GM20431 (cell line): ENCODE measurements at regions not wholly inside any gene's neighbourhood (a gene's known extent, or its start where the extent isn't known, plus 50 kb on each side); places are given as distances from the start of the nearest gene placed in this dataset.

ENCODE experiments used
- in situ Hi-C: fragments of 300-500 bp; cut with MseI, MboI; formaldehyde crosslinking; loops from one replicate; pipeline ENCODE4 v1.15.0; 2020; ENCODE audit warnings: low sequenced_read_pairs; ENCODE audit not compliant: unreplicated experiment

DNA sequence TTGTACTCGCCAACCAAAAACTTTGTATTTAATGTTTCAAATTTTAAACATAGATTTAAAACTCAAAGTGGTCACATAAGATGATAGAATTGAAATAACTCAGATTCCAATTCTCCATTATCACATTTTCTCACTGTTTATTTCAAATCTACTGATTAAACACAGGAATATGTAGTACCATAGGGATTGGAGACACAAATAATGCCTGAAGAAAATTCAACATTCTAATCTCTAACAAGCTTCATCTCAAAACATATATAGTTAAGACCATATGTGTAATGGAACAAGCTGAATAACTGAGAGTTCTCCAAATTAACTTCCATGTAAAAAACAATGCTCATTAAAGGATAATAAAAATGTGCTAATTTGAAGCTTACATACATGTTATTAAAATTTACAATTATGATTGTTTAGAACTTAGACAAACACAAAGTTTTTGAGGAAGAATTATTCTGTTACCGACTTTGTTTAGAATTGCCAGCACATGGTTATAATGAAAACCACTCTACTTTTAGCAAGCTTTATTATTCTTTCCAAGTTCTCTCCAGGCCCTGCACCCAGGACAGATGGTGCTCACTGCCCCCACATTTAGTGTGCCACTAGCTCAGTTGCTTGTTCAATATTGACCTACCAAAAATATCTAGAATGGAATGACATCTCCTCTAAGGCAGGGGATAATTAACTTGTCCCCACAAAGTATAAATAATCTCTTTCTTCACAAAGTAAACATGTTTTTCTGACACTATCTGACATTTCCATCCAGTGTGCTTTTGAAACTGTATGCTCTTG, 467.2 kb downstream of the TTLL7 start:
- in situ Hi-C loops, result no loop called here

GRCh38 chr1:83530506-83530905, 468.4 kb downstream of the TTLL7 start:
- in situ Hi-C loops, result no loop called here

DNA sequence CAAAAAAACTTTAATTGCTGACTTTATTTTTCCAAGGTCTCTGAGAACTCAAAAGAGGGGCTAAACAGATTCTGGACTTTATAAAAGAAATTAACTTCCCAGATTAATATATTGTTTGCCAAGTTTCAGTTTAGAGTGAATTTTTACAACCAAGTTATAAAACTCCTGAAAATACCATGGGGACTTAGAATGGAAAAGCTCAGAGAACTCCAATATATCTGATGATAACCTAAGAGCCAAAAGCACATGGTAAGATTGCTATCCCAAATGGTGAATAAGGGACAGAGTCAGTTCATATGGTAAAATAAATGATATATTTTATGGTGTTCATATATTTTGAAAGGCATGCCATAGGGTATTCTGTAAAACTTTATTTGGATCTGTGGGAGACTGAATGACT, 470.9 kb downstream of the TTLL7 start:
- in situ Hi-C loops, result no loop called here

DNA sequence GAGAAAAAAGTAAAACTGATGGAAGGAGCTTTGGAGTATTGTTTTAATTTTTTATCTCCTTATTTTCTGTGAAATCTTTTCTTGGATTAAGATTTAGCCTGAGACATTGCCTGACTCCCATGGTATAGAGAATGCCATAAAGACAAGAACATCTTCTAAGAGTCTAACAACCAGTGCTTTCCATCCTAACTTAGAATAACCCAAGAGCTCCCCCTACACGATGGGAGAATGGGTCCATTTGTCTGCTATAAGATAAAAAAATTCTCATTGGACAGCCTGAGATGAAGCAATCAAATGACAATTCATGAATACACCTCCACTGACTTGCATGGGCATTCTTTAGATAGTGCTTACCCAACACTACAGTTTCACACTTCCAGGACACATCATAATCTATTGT, 478.1 kb downstream of the TTLL7 start:
- in situ Hi-C loops, result no loop called here

DNA sequence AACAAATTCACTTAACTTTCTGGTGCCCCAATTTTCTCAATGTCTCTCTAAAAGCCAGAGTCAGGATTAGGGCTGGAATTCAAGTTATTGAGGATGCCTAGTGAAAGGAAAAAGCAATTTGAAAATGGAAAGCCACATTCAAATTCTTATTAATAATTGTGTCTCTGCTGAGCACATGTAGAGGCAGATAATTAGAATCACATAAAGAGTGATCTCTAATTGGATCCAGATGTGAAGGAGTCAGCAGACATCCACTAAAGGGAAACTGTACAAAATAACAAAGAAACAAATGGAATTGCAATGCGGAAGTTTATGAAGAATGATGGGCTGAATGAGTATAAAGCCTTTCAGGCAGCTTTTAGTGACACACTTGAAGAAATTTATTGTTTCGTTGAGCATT, 482.6 kb downstream of the TTLL7 start:
- in situ Hi-C loops, result no loop called here

DNA sequence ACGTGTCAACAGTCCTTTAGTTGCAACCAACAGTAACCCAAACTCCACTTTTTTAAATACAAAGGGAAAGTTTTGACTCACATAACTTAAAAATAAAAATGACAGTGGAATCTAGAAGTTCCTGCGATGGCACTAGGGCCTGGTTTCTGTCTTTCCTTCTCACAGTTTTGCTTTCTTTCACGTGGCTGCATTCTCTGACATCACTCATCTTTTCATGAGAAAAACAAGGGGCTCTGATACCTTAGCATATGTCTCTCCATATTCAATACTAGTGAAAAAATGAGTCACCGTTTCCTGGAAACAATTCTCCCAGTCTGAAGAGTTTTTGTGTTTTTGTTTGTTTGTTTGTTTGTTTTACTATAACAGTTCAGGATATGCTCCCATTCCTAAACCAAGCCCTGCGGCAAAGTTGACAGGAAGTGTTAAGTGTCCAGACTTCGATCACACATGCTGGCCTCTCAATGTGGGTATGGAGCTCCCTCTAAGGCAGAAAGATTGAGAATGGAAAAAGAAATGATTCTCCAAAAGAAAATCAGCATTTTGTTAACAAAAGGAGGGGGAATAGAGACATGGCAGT, 483.3 kb downstream of the TTLL7 start:
- in situ Hi-C loops, result no loop called here

DNA sequence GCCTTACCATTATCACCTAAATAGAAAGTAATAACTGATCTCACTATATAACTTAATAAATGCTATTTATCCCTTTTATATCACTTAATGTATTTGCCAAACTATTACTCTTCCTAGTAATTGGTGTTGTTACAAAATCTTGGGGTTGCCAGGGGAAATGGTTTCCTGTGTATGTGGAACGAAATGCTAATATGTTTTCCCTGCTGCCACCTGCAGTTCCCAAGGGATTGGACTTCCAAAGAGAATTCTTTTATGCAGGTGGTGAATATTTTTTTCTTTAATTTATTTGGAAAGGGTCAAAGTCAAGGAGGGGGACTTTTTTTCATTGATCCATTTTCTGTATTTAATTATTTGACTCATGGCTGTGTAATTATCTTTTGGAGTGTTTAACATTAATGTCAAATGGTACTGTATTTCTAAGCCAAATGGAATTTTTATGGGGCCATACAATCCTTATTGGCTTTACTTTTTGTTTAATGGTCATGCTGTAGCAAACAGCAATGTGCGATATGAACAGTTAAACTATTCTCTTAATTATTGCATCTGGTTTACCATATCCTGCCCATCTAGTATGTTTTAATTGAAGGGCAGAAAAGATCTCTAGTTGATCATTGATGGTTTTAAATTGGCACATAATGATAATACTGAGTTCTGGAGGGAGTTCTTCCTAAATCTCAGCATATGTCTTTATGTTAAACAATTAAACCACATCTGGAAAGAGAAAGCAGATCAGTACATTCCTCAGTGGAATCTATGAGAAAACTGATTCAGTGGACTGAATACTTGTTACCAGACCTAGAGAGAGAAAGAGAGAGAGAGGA, 486.3 kb downstream of the TTLL7 start:
- in situ Hi-C loops, result no loop called here

- in situ Hi-C loops, result no loop called here
Measured at GRCh38 chr1:83511146-83511726, 487.7 kb downstream of the TTLL7 start.

GRCh38 chr1:83509301-83509781, 489.6 kb downstream of the TTLL7 start:
- in situ Hi-C loops, result no loop called here

- in situ Hi-C loops, result no loop called here
Measured at GRCh38 chr1:83508485-83509151, 490.3 kb downstream of the TTLL7 start.

DNA sequence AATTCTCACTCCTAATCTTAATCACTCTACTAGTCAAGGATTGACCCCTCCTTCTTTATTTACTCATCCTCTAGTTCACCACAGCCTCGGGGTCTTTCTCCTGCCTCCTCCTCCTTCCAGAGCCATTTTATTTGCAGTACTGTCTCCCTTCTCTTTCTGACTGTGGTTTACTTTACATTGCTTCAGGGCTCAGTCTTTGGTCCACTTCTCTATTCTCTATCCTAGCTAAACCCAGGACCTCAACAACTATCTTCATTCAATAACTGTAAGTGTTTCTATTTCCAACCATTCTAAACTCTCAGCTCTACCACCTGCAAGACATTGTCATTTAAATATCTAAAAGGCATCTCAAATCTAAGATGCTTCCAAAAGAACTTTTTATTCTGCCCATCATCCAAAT, 493.8 kb downstream of the TTLL7 start:
- in situ Hi-C loops, result no loop called here

DNA sequence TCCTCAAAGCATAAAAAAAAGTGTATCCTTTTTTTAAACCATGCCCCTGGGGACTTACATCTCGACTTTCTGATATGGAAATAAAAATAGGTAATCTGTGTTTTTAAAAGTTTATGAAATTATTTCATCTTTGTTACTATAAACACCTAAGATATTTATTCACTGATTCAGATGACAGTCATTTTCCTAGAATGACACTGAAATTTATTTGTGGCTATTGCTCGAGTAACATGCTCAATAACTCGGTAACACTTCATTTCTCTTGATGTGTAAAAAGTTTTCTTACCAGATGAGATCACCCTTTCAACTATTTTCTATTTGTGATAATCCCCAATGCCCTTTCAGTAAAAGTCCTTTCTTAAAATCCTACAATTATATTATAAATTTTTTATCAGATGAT, 495.8 kb downstream of the TTLL7 start:
- in situ Hi-C loops, result no loop called here

DNA sequence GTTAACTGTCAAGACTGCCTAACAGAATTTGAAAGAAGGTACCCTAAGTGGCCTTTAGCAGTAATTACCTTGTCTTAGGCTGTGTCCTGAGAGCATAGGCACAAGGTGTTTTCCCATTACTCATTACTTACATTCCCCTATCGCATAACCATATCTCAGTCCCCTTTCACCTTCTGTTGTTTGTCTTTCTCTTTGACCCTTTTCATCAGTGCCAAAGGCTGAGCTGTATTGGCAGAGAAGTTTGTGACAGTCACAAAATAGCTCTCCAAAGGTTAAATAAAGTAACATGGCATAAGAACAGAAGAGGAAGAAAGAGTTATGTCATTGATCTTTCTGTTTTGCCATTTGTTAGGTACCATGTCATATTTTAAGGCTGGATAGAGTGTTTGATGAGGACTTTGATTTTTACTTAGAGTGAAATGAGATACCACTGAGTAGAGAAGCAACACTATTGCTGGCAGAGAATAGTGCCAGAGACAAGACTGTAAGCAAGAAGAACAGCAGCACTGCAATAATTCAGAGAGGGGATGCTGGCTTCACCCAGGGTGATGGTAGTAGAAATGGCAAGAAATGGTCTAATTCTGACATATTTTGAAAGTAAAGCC, 497.8 kb downstream of the TTLL7 start:
- in situ Hi-C loops, result no loop called here

DNA sequence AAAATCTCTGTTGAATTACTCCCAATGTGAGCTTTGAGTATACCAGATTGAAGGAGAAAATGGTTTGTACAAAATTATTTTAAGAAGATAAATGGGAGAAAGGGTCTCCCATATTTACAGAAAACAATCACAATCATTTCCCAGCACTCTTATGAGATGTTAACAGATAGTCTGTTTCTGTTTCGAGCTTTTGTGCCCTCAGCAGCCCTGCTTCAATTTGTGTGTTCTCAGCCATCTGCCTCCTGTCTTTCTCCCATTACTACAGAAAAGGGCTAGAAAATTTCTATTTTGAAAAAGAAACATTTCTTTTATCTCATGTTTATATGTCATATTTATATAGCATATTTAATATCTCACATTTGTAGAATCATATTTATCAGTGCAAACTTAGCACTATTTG, 498.4 kb downstream of the TTLL7 start:
- in situ Hi-C loops, result no loop called here

DNA sequence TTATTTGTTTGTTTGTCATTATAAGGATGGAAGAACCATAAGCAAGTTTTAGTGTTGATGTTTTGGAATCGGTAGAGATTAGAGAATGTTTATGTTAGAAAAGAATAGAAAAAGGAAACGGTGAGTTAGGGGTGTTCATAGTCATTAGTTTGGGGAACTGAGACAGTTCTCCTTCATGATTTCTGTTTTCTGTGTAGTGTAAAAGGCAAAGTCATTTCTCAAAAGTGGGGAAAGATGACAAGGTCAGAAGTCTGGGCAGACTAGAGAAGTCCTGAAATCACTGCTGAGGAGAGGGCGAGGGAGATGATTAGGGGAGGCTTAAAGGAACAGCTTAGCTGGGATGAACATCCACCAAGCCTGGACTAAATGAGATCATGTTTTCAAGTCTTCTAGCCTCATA, 498.9 kb downstream of the TTLL7 start:
- in situ Hi-C loops, result no loop called here

DNA sequence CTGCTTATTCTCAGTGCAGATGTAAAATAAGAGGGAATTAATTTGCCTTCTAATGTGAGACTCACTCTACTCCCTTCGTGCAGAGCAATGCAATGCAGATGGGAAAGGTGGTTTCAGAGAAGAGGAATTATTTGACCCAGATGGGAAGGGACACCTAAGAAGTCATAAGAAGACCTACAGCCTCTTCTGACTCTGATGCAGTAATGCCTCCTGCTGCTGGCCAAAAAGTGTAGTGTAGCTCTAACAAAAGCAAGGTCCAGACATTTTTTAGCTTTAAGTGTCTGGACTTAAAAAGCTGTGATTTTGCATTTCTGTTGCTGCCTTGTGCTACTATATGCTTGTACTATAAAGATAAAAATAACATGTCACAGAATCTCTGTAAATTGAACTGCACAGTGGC, 501.4 kb downstream of the TTLL7 start:
- in situ Hi-C loops, result no loop called here

GRCh38 chr1:83495560-83495959, 503.4 kb downstream of the TTLL7 start:
- in situ Hi-C loops, result no loop called here

- in situ Hi-C loops, result no loop called here
Measured at GRCh38 chr1:83493633-83494032, 505.3 kb downstream of the TTLL7 start.

DNA sequence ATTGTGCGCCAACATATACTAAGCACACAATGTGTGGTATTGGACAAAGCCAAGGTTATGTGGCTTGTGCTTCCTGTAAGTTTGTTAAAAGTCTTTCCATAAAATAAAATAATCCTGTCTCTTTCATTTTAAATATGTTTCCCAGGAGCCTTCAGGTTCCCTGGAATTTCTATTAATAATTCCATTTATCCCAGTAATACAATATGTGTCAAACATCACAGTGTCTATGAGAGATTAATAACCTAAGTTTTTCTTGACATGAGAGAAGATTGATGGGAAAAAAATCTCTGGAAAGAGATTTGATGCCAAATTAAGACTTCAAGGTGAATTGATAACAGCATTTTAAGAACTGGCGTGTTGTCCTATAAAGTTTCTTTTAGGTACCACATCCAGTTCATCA, 507.0 kb downstream of the TTLL7 start:
- in situ Hi-C loops, result no loop called here

- in situ Hi-C loops, result no loop called here
Measured at GRCh38 chr1:83490988-83491387, 507.9 kb downstream of the TTLL7 start.
